ENCODE measurements at regions not wholly inside any gene's neighbourhood (a gene's known extent, or its start where the extent isn't known, plus 50 kb on each side); places are given as distances from the start of the nearest gene placed in this dataset.

DNA sequence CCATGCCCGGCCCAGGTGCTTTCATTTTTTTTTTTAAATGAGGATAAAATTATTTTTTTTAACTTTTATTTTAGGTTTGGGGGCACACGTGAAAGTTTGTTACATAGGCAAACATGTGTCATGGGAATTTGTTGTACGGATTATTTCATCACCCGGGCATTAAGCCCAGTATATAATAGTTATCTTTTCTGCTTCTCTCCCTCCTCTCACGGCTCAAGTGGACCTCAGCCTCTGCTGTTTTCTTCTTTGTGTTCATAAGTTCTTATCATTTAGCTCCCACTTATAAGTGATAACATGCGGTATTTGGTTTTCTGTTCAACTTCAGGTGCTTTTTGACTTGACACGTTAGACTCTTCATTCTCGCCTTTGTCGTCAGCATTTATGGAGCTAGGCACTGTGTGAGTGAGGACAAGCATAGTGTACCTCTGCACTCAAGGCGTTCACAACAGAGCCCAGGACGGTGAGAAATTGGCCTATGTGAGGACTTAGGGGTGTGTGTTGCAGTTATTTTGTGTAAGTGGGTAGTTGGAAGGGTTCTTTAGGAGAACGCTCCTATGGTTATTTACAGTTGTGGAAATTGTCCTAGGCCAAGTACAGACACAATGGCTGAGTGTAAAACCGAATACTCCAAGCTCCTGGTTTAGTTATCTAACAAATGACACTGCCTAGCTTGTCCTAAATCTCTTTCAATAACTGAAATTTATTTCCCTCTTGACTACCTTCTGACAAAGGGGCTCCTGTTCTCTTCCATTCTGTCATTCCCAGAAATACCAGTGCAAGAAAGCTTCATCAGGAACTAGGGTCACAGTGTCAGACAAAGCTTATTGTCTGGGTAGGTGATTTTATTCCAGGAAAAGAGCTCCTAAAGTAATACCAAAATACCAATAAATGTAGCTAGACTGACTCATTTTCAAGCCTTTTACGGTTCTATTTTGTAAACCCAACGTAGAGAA is 200.5 kb upstream of the PRICKLE1 start:
- no peak for DNase-seq

DNA sequence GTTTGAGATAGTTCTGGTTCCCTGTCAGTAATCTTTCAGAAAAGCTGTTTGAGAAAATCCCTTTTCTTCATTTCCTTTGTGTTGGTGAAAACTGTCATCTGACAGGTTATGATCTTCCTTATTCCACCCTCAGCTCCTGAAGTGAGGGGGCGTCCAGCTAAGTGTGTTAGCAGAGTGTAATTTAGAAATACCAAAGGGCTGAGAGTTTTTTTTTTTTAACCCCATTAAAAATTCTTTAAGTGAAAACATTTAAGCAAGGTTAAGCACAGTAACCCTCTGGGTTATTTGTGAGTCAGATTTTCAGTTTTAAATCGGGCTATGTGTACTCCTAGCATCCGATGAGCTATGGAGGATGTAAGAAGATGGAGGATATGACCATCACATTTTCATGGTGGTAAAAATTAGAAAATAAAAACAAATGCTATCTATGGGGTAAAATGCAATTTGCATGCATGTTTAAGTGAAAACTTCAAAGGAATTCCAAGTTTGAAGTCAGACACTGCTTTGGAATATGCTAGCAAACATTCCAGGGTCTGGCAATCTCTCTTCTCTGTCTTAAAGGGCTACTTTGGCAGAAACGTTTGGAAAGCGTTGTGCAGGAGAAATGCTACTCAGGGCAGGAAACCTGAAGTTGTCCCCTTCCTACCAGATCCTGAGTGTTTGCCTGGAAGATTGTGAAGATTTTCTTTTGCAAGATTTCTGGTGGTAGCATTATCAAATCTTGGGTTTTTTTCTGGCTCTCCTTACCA is 197.0 kb upstream of the PRICKLE1 start:
- DNase-seq: no peak

DNA sequence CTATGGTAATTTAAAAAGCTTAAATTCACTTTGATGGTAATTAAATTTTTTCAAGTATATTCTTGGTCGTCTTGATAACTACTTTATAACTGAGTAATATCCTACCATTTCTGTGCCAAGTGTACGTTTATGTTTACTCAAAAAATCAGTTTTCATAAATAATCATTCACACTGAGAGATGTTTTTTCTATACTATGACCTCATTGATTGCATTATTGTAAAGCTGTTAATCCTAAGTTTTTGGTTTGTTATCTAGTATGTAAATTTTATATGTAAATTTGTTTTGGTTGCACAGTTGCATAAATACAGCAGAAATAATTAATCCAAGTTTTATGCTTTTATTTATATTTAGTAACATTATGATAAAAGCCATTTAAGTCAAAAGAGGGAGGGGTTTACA is 196.4 kb upstream of the PRICKLE1 start:
- DNase-seq: no peak

DNA sequence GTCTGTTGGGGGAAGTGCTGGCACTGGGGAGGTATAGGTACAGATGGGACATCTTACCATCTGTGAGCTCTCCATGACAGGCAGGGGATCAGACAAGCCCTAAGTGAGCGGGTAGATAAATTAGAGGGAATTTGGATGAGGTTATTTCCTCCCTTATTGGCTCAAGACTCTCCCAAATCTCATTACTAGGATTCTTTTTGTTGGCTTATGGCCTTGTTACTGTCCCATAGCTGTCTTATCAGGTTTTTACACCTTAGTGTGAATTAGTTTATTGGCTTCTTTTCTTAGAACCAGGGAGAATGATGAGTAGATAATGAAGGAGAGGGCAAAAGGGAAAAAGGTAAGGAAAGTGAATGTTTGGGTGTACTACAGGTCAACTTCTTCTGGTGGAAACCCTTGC is 191.1 kb upstream of the PRICKLE1 start:
- no peak for DNase-seq

DNA sequence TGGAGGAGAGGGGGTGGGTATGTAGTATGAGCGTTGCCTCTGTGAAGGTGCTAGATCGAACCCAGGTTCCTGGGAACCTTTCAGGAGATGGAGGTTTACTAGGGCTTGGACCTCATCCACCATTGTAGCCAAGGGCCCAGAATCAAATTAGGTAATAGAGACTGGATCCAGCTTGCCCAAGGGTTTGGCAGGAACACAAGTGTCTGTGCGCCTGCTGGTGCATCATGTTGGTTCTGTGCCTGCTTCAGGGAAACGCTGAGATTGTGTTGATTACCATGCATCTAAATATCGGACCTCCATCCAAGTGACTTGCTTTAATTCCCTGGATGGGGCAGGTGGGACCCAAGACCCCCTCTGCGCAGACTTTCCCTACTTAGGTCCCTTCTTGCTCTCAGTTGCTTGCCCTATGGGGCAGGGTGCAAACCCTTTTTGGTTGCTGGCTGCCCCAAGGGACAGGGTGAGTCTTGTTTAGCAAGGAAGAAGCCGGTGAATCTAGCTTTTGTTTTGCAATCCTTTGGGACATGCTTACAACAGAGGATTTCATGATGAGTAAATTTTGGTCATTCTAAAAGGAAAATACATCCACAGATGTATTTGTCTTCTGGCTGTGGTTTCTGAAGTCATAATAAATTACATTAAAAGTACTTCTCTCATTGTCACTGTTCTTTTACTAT is 189.8 kb upstream of the PRICKLE1 start:
- DNase-seq: no peak

DNA sequence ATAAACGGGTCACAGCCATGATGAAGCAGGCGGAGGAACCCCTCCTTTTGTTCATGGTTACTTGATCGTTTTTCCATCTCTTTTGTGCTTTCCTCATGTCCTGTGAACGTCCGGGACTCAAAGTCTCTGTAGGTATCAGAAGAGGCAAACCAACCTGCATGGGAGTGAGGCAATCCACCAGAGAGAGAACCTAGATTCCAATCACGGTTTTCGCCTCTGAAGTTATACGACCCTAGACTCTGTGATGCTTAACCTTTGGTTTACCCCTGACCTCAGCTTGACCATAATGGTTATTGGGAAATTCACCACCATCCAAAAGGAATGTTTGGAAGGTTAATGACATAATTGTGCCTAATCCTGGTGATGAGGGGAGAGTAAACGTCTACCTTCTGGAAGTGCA is 186.8 kb upstream of the PRICKLE1 start:
- no peak for DNase-seq

DNA sequence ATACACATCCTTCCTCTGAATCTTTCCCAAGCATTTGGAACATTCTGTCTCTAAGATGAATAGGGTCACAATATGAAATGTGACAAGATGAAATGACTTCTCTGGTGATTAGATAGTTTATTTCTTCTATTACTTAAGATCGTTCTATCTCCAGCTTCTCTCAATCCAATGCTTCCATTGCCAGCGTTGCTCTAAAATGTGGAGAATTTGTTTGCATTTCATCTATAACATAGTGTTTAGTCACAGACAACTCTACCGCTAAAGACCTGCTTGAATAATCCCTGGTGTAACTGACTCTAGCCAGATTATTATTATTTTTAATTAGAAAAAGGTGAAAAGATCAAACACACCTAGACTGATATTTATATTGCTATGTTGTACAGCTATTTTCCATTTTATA is 184.7 kb upstream of the PRICKLE1 start:
- DNase-seq: no peak

DNA sequence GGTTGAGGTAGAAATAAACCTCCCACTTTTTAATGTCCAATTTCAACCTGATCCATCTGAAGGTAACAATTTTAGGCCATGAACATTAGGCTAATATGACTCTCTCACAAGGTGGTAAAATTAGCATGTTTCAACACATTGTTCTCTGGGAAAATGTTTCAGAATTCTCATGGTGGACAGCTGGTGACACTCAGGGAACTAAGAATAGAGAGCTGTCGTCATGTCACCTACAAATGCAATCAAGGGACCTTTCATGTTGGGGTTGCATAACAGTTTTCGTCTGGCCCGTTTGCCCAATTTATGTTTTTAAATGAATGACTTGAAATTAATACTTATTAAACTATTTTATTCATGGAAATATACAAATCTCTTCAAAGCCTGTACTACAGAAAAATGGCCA is 180.7 kb upstream of the PRICKLE1 start:
- DNase-seq: no peak

DNA sequence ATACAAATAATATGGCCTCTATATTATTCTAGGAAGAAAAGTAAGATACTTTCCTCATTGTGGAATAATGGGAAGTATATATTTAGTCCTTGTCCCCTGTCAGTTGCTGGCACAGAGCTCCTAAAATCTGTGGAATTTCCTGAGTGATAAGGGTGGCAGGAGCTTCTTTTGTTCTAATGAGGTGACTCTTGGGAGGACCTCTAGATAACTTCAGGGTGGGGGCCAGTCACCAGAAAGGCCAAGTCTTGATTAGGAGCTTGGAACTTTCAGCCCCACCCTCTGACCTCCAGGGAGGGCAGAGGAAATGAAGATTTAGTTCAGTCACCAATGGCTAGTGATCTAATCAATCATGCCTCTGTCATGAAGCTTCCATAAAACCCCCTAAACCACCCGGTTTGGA is 179.9 kb upstream of the PRICKLE1 start:
- DNase-seq: no peak

DNA sequence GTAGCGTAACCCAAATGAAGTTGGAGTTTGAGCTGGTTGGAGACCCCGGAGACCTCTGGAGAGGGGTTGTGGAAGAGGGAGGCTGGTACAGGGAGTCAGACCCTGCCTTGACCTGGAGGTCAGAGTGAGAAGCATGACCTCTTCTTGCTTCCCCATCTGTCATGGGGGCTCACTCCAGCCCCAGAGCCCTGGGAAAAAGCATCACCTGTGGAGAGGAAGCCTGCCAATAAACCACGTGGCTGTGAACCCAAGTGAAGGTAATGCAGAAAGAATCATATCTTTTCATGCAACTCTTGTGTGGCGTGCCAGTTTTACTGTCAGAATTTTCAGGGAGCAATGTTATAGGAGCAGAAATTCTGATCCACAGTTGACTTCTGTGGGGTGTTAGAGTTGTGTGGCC is 178.5 kb upstream of the PRICKLE1 start:
- DNase-seq: no peak

DNA sequence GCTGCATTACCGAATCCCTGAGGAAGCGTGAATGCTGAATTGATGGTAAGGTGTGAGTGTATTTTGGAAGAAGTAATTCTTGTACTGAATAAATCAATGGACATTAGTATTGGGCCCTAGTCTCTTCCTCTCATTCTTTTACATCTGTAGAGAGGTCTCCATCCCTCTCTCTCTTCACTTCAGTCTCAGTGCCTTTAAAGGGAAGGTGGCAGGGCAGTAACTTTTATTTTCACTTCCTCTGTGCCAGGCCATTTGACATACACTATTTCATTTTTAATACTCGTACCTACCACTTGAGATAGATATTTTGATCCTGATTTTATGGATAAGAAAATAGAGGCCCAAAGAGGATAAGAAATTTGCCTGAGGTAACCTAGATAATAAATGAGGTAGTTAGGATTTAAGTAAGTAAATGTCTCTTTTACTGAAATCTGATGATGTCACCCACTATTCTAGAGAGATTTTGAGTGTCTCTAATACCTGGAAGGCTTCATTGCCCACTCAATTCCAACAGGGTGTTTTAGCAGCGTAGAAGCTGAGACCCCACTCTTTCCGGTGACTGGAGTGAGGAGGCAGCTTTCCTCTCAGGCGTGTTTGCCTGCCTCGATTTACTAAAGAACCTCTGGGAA is 177.9 kb upstream of the PRICKLE1 start:
- no peak for DNase-seq

DNA sequence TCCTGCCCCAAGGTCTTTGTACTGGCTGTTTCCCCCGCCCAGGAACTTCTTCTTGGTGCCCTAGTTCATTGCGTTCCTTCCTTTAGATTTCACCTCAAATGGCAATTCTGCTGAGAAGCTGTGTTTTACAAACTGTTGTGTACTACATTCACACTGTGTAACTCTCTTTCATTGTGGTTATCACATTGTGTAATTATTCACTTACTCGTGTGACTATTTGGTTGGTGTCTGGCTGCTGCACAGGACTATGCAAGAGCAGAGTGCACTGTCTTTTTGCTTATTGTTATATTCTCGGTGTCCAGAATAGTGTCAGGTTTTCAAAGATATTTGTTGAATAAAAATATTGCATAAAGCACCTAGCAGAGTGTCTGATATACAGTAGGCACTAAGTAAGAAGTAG is 177.2 kb upstream of the PRICKLE1 start:
- DNase-seq: no peak

DNA sequence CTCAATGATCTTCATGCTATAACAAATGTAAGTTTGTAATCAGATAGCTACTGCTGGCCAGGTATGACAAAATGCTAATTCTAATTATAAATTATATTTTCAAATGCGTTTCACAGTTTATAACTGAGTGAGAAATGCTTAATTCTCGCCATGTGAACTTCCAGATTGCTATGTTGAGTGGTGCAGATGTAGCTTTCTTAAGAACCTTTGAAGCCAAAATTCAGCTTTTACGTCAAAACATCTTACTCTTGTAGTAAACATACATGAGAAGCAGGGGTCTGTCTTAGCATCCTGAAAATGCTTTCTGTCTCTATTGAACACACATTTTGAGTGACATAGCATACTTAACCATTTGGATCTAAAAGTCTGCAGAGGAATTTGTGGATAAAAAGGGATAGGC is 176.5 kb upstream of the PRICKLE1 start:
- DNase-seq: no peak

DNA sequence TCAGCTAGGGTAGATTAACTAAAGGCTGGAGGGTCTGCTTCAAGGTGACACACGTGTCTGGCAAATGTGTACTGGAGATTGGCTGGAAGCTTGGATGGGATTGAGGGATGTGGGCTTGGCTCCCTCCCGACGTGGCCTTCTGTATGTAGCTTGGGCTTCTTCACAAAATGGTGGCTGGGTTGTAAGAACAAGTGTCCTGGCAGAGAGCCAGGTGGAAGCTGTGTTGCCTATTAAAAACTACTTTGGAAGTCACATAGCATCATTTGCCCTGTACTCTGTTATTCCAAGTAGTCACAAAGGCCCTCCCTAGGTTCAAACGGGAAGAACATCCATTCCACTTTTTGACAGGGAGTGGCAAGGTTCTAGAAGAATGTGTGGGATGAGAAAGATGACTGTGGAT is 174.1 kb upstream of the PRICKLE1 start:
- DNase-seq: no peak

DNA sequence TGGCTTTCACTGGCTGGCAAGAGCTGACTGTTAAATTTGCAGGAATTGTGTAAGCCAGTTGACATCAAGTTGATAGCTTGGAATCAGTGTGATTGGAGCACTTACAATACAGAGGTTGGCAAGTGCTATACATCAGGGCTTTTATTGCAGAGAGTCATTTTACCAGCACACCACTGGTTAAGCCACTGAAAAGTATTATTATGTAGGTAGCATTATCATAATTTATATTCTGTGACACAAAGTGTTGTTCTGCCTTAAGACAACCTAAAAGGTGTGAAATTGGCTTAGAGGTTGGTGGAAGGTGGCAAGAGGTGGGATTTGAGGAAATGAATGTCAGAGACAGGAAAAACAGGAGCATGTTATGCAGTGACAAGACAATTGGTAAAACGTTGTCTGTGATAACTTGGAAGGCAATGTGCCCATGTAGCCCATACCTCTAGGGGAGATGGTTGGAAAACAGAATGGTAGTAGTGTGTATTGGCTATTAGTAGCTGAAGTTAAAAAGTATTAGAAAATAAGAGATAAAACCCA is 172.9 kb upstream of the PRICKLE1 start:
- no peak for DNase-seq

DNA sequence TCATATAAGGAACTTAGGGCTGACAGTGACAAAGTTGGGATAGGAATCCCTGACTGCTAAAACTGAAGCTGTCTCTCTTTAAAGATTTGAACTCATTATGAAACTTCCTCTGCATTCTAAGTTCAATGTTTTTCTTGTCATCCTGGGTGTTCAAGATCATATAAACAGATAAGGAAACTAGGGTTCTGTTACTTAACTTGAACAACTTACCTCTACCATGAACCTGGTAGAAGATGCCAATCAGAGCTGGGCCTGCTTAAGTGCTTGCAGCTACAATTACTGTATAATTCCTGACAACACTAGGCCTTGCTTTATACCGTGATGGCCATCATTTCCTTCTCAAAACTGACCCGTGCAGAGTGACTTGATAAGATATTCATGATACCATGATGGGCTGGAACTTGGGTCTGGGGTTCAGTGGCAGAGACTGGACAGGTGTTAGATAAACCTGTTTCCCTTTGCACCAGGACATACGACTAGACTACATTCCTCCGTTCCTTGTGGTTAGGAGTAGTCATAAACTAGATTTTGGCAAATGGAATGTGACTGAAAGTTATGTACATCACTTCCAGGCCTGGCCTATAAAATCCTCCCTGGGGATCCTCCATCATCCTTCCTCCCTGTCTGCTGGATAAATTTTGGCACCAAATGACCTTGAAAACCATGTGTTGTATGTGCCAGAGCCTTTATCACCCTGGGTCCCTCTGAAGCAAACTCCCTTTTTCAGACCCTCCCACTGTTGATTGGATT is 172.2 kb upstream of the PRICKLE1 start:
- no peak for DNase-seq

DNA sequence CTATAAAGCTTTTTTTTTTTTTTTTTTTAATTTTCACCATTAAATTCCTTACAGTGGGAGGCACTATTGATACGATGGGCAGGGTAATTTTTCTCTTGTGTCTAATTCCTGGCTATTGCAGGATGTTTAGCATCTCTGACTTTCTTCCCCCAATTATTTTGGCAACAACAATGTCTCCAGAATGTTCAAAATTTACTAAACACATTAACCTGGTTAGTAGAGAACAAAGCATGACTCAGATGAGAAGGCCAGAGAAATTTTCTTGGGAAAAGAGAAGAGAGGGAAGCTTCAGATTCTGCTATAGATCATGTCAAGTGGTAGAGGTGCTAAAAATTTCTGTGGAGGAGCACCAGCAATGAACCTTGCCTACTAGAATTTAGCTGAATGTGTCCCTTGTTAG is 171.5 kb upstream of the PRICKLE1 start:
- no peak for DNase-seq

DNA sequence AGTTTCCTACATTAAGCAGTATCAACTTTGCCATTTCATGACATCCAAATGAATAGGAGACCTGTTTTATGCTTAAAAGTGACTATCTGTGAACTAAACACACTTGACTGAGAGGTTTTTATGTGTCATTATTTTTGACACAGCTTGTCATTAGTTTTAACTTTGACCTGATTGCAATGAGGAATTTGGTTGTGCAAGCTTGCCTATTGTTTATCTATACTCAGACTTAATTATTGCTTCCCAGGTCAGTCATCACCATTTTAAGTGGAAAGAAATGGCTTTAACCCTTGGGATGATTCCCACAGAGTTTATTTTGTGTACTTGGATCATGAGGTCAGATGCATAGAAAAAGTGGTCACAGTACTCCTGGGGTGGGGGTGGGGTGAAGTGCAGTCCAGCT is 171.0 kb upstream of the PRICKLE1 start:
- DNase-seq: no peak

DNA sequence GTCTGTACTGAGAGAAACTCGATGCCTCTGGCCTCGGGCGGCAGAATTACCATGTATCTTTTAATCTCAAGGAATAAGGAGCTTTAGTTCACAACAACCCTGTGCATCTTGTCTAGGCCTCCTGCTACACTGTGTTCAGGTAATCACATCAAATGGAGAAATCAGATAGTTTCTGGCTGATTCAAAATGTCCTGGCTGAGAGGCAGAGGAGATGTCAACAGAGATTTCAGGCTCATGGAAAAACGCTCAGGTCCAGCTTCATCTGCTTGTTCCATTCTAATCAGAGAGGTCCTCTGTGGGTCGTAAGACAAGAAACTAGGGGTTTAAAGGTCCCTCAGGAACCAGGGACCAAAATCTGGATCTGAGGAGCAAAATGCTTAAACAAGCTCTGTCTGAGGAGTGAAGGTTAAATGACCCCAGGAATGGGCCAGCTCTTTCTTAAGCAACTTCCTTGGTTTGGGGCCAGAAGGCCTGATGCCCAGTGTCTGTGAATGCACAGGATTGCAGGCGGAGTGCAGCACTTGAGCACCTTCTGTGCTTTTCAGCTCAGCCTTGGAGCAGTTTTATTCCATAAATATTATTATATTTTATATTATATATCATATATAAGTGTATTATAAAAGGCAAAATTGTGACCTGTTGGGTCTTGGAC is 170.2 kb upstream of the PRICKLE1 start:
- DNase-seq: no peak

DNA sequence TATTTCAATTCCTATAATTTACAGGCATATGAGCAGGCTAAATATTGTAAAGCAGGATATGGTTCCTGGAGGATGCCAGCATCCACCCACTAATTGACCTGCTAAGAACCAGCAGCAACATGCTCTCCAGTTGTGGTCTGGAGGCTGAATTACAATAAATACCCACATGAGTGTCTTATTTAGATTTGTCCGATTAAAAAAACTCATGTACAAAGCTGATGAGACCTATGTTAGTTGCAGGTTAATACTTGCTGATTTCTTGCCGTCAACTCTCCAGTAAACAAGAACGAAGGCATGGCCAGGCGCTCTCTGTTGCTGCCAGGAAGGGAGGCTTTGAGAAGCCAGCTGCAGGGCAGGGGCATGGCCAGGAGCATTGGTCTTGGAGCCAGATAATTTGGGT is 169.3 kb upstream of the PRICKLE1 start:
- no peak for DNase-seq

DNA sequence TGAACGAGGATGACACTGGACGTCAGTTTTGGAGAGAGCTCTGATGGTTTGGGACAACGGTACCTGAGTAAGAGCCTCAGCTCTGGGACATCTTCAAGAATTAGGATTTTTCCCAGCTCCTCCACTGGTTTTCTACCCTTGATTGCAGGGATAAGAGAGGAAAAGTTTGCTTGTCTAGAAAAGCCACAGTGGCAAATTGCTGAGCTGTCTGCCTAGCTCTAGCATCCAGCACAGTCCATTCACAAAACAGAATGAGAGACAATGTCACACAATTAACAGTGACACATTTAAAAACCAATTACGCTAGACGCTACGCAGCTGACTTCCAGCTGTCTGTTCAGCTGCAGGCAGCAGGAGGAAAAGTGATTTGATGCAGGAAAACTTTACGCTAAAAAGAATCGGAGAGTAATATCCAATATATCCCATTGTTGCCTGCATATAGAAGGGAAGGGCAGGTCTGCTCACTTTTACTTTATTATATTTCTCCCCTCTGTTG is 168.1 kb upstream of the PRICKLE1 start:
- DNase-seq: no peak

All from SHP77 (cell line).